Endothelial cell of umbilical vein (primary cell): ENCODE measurements at regions not wholly inside any gene's neighbourhood (a gene's known extent, or its start where the extent isn't known, plus 50 kb on each side); places are given as distances from the start of the nearest gene placed in this dataset.

Experiments
- CTCF ChIP-seq, 2 donors: IDR thresholded peaks; 1 replicate in 1 of 2; 2 replicates in 1 of 2; pipeline ENCODE4 v1.5.1; 2011; ENCODE audit warnings: low read length in 2 of 2, mild to moderate bottlenecking in 2 of 2, moderate library complexity in 2 of 2, control low read depth in 1 of 2, inconsistent platforms in 1 of 2, low read depth in 1 of 2; ENCODE audit not compliant: insufficient read depth in 1 of 2; ENCODE audit errors: extremely low read depth in 1 of 2
- EZH2 ChIP-seq: IDR thresholded peaks from 2 replicates; pipeline ENCODE4 v1.6.1; 2012; ENCODE audit warnings: borderline replicate concordance, low read depth, mild to moderate bottlenecking, moderate library complexity, low read length, inconsistent platforms; ENCODE audit not compliant: severe bottlenecking
- MYC ChIP-seq: IDR thresholded peaks from one replicate; pipeline ENCODE4 v1.6.1; 2011; ENCODE audit warnings: mild to moderate bottlenecking, low read depth, low read length
- POLR2A ChIP-seq: IDR thresholded peaks from 2 replicates; pipeline ENCODE4 v1.6.1; 2012; ENCODE audit warnings: low read depth, mild to moderate bottlenecking, control low read depth, low read length

GRCh38 chrX:107559506-107559905, 68.8 kb upstream of the PRPS1 start:
- TF ChIP-seq CTCF (IDR thresholded peaks at IDR 0.05; ENCODE audit: extremely low read depth in 1 of 2, insufficient read depth in 1 of 2, low read depth in 1 of 2, low read length in 2 of 2) (no peak), EZH2 (no peak), POLR2A (no peak), MYC (no peak)
